AG09319 (cell line): ENCODE measurements at regions not wholly inside any gene's neighbourhood (a gene's known extent, or its start where the extent isn't known, plus 50 kb on each side); places are given as distances from the start of the nearest gene placed in this dataset.

Experiments used
- DNase-seq: peaks from one replicate; pipeline ENCODE4 v3.0.0-alpha.2; 2010; ENCODE audit warnings: low read depth; ENCODE audit errors: extremely low read depth
- CTCF ChIP-seq: IDR thresholded peaks from 2 replicates; pipeline ENCODE4 v1.5.1; 2011; ENCODE audit warnings: low read depth, mild to moderate bottlenecking, inconsistent platforms, low read length, moderate library complexity

- no peak for DNase-seq
Measured at GRCh38 chr2:60634438-60634837, 81.0 kb upstream of the BCL11A start.

GRCh38 chr2:60641811-60642788 lies 88.6 kb upstream of the BCL11A start:
- peak; percentile 10 for DNase-seq

More at GRCh38 chr2:60634438-60634837, 81.0 kb upstream of the BCL11A start:
- no peak for TF ChIP-seq CTCF

GRCh38 chr2:60643747-60644146 lies 90.3 kb upstream of the BCL11A start:
- no peak for TF ChIP-seq CTCF
- no peak for DNase-seq

More at GRCh38 chr2:60641811-60642788, 88.6 kb upstream of the BCL11A start:
- peak; percentile 66 for TF ChIP-seq CTCF

- no peak for TF ChIP-seq CTCF
- no peak for DNase-seq
Measured at GRCh38 chr2:60644951-60645350, 91.5 kb upstream of the BCL11A start.

GRCh38 chr2:60648191-60648590 lies 94.7 kb upstream of the BCL11A start:
- no peak for DNase-seq
- no peak for TF ChIP-seq CTCF

- no peak for TF ChIP-seq CTCF
- no peak for DNase-seq
Measured at GRCh38 chr2:60649721-60650120, 96.3 kb upstream of the BCL11A start.

GRCh38 chr2:60652832-60653340 lies 99.4 kb upstream of the BCL11A start:
- TF ChIP-seq CTCF = no peak
- no peak for DNase-seq
